Activated B cell treated with CpG ODN at 0.5 μM for 24 hours (primary cell): ENCODE measurements at regions not wholly inside any gene's neighbourhood (a gene's known extent, or its start where the extent isn't known, plus 50 kb on each side); places are given as distances from the start of the nearest gene placed in this dataset.

ENCODE experiments used
- ATAC-seq: fragments of 200-7000 bp; cut with Tn5 transposase; one replicate; pipeline ENCODE4 v1.10.0; 2021; ENCODE audit warnings: low read depth, mild to moderate bottlenecking, moderate library complexity
- CTCF ChIA-PET: fragments of 350-600 bp; sonication (Branson Sonifier 250); formaldehyde crosslinking; loops from one replicate; lab custom pipeline; 2021; ENCODE audit warnings: antibody characterized with exemption; lab: Charles Lee
- POLR2A ChIA-PET: fragments of 350-600 bp; sonication (Branson Sonifier 250); formaldehyde crosslinking; loops from one replicate; lab custom pipeline; 2021; ENCODE audit warnings: antibody characterized with exemption; lab: Charles Lee
- DNase-seq: peaks from one replicate; pipeline ENCODE4 v3.0.0; 2022
- H3K27ac Mint-ChIP-seq: one replicate; pipeline ENCODE4 v1.8.0; 2020; ENCODE audit warnings: mixed read lengths
- H3K27me3 Mint-ChIP-seq: one replicate; pipeline ENCODE4 v1.8.0; 2021; ENCODE audit warnings: mixed read lengths
- H3K36me3 Mint-ChIP-seq: one replicate; pipeline ENCODE4 v1.8.0; 2021; ENCODE audit warnings: low read depth, mixed read lengths
- H3K4me1 Mint-ChIP-seq: one replicate; pipeline ENCODE4 v1.8.0; 2021; ENCODE audit warnings: mixed read lengths
- H3K4me3 Mint-ChIP-seq: one replicate; pipeline ENCODE4 v1.8.0; 2020; ENCODE audit warnings: mild to moderate bottlenecking, mixed read lengths
- H3K9me3 Mint-ChIP-seq: one replicate; pipeline ENCODE4 v1.8.0; 2020; ENCODE audit warnings: mixed read lengths
- intact Hi-C: fragments of 100-400 bp; cut with micrococcal nuclease; formaldehyde crosslinking; loops from one replicate; pipeline ENCODE4 v1.15.1; 2024
- TF ChIP-seq, protein P1 (sequence below): fragments of 200-600 bp; IDR thresholded peaks from one replicate; pipeline ENCODE4 v1.8.0; 2022; ENCODE audit warnings: antibody characterized with exemption, mild to moderate bottlenecking

DNA sequence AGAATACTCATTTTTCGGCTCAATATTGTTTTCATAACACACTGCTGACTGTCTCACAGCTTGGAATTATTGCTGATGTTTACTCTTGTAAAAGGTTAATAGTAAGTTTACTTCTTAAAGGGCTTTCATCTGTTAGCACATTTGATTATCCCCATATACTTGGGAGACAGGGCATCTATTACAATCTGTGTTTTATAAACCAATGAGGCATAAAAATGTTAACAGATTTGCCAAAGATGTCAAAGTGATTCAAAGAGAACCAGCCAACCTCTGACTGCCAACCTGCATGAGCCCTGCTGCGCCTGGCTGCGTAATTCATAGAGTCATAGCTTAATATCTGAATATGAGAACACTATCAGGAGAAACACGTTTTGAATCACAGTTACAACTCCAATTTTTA lies 665.6 kb downstream of the TRIML1 start:
- ATAC-seq, result no peak
- Mint-ChIP-seq H3K36me3 (no peaks in the 10 kb centered on the region), H3K27me3 (no peaks in the 10 kb centered on the region), H3K9me3 (no peaks in the 10 kb centered on the region), H3K27ac (no peak overlapping the region), H3K4me1 (no peaks in the 10 kb centered on the region), H3K4me3 (no peak overlapping the region)
- intact Hi-C loops, result no loop called here
- TF ChIP-seq, protein P1, sequence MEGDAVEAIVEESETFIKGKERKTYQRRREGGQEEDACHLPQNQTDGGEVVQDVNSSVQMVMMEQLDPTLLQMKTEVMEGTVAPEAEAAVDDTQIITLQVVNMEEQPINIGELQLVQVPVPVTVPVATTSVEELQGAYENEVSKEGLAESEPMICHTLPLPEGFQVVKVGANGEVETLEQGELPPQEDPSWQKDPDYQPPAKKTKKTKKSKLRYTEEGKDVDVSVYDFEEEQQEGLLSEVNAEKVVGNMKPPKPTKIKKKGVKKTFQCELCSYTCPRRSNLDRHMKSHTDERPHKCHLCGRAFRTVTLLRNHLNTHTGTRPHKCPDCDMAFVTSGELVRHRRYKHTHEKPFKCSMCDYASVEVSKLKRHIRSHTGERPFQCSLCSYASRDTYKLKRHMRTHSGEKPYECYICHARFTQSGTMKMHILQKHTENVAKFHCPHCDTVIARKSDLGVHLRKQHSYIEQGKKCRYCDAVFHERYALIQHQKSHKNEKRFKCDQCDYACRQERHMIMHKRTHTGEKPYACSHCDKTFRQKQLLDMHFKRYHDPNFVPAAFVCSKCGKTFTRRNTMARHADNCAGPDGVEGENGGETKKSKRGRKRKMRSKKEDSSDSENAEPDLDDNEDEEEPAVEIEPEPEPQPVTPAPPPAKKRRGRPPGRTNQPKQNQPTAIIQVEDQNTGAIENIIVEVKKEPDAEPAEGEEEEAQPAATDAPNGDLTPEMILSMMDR, result no peak
- CTCF ChIA-PET, result no interaction called here
- POLR2A ChIA-PET, result no interaction called here
- DNase-seq, result no peak

DNA sequence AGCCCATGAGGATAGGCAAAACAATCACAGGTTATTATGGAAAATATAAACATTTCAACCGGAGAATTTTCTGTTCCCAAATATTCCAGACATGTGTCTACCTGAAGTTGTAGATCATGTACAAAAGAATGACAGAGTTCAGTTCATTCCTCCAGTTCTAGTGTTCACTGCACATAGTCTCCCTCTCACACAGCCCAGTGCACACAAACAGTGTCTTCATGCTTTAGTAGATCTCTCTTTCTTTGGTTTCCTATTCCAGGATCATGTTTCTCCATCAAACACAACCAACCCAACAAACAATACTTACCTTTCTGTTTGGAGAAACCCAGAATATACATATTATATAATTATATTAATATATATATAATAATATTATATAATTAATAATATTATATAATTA lies 671.9 kb downstream of the TRIML1 start:
- TF ChIP-seq, protein P1, result no peak
- Mint-ChIP-seq H3K4me3 (no peak overlapping the region), H3K27ac (no peak overlapping the region), H3K9me3 (peaks cover 2% of the 10 kb centered on the region), H3K27me3 (no peaks in the 10 kb centered on the region), H3K36me3 (no peaks in the 10 kb centered on the region), H3K4me1 (no peaks in the 10 kb centered on the region)
- ChIA-PET POLR2A (no interaction called here), CTCF (no interaction called here)
- DNase-seq, result no peak
- ATAC-seq, result no peak
- intact Hi-C loops, result no loop called here

DNA sequence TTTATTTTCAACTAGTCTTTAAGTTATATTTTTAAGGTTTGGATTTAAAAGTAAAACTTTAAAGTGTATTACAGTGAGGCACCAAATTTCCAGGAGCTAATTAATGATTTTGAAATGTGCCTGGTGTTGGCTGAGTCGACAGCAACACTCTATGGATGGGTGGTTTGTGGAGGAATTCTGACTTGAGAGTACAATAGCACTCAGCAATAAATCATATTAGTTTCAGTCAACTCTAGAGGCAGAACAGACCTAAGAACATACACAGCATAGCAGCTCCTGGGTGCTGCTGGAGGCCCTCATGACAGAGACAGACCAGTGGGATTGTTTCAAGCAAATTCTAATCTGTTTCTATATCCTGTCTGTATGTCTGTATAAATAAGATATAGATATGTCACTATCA lies 673.4 kb downstream of the TRIML1 start:
- ATAC-seq, result no peak
- CTCF ChIA-PET, result no interaction called here
- Mint-ChIP-seq H3K27ac (no peak overlapping the region), H3K36me3 (no peaks in the 10 kb centered on the region), H3K4me1 (no peaks in the 10 kb centered on the region), H3K9me3 (peaks cover 5% of the 10 kb centered on the region), H3K4me3 (no peak overlapping the region), H3K27me3 (no peaks in the 10 kb centered on the region)
- TF ChIP-seq, protein P1, result no peak
- intact Hi-C loops, result no loop called here
- POLR2A ChIA-PET, result no interaction called here
- no peak for DNase-seq

DNA sequence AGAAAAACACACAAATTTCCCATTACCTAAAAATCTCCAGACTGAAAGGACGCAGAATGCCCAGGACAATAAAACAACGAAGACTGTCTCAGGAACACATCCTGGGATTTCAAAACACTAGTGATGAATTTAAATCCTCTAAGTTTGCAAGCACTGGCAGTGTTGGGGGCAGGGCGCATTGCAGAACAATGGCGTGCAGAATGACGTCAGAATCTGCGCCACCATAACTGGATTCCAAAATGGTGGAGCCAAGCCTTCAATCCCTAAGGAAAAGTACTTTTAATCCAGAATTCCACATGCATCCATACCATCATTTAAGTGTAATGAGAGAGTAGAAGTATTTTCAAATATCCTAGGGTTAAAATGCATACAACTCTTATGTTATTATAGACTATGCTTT lies 679.1 kb downstream of the TRIML1 start:
- intact Hi-C loops, result no loop called here
- no peak for DNase-seq
- no peaks in the 10 kb centered on the region for H3K36me3 Mint-ChIP-seq
- H3K4me1 Mint-ChIP-seq, result no peaks in the 10 kb centered on the region
- POLR2A ChIA-PET, result no interaction called here
- H3K4me3 Mint-ChIP-seq, result no peak overlapping the region
- no peak overlapping the region for H3K27ac Mint-ChIP-seq
- CTCF ChIA-PET, result no interaction called here
- no peak for ATAC-seq
- H3K27me3 Mint-ChIP-seq, result no peaks in the 10 kb centered on the region
- peaks cover 5% of the 10 kb centered on the region for H3K9me3 Mint-ChIP-seq
- TF ChIP-seq, protein P1, result no peak

DNA sequence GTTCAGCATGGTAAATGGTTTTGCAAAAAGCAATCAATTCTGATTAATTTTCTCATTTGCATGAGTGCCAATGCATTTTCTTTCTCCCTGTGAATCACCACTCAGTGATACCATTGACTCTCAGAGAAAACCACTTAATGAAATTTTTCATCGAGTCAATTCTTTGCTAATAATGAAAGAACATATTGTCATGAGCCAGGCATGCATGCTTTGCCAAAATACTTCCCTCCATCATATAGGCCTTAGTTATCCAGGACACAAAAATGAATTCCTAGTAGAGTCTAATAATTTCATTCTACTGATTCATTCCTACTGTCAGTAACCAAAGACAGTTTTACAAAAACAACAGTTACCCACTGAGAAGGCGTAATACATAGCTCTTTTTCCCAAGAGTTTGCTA lies 680.0 kb downstream of the TRIML1 start:
- Mint-ChIP-seq H3K4me1 (no peaks in the 10 kb centered on the region), H3K4me3 (no peak overlapping the region), H3K36me3 (no peaks in the 10 kb centered on the region), H3K27ac (no peak overlapping the region), H3K27me3 (no peaks in the 10 kb centered on the region), H3K9me3 (peaks cover 3% of the 10 kb centered on the region)
- DNase-seq (no peak), ATAC-seq (no peak)
- TF ChIP-seq, protein P1, result no peak
- ChIA-PET POLR2A (no interaction called here), CTCF (no interaction called here)
- intact Hi-C loops, result no loop called here
